GM21390 (cell line): ENCODE measurements at regions not wholly inside any gene's neighbourhood (a gene's known extent, or its start where the extent isn't known, plus 50 kb on each side); places are given as distances from the start of the nearest gene placed in this dataset.
A peak's percentile ranks its signal among the peaks of the same experiment; 100 is the strongest.

Experiments used
- ATAC-seq: cut with Tn5 transposase; IDR thresholded peaks from one replicate; pipeline ENCODE4 v1.9.1; 2021; ENCODE audit not compliant: unreplicated experiment

GRCh38 chr14:76950055-76951020 lies 78.2 kb downstream of the IRF2BPL start:
- ATAC-seq, result no peak

DNA sequence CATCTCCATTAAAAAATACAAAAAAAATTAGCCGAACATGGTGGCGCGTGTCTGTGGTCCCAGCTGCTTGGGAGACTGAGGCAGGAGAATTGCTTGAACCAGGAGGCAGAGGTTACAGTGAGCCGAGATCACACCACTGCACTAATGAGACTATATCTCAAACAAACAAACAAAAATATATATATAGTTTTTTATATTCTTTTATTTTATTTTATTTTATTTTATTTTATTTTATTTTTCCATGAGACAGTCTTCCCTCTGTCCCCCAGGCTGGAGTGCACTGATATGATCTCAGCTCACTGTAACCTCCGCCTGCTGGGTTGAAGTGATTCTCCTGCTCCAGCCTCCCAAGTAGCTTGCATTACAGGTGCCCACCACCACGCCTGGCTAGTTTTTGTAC lies 79.5 kb downstream of the IRF2BPL start:
- no peak for ATAC-seq

GRCh38 chr14:76948213-76948947 lies 80.1 kb downstream of the IRF2BPL start:
- ATAC-seq, result no peak

GRCh38 chr14:76947838-76948184 lies 80.7 kb downstream of the IRF2BPL start:
- ATAC-seq, result no peak

- ATAC-seq, result peak; percentile 85
Observed at GRCh38 chr14:76947078-76947837, 81.2 kb downstream of the IRF2BPL start.

DNA sequence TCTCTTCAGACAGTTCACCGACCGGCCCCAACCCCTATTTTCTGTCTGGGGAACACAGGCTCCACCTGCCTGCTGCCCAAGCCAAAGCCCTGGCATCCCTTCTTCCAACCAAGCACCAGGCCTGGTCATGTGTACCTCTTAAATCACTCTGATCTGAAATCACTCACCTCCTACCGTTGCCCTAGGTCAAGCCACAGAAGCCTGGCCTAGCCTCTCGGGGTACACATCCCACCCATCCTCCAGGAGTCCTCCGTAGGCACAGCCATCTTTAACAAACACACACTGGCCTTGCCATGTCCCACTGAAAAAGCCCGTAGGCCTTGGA lies 81.8 kb downstream of the IRF2BPL start:
- no peak for ATAC-seq

DNA sequence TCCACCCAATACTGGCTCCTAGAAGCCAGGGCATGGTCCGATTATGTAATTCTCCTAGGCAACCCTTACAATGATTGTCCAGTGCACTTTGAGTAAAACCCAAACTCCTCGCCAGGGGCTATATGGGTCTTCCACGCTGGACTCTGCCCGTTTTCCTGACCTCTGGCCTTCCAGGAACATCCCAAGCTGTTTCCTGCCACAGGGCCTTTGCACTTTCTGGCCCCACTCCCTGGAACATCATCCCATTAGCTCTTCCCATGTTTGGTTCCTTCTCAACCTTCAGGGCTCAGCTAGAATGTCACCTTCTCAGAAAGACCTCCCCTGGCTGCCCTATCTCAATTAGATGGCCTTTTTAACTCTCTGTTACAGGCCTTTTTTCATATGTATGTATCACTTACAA lies 85.4 kb downstream of the IRF2BPL start:
- ATAC-seq, result no peak

- ATAC-seq, result no peak
Observed at GRCh38 chr14:76941946-76942805, 86.3 kb downstream of the IRF2BPL start.

DNA sequence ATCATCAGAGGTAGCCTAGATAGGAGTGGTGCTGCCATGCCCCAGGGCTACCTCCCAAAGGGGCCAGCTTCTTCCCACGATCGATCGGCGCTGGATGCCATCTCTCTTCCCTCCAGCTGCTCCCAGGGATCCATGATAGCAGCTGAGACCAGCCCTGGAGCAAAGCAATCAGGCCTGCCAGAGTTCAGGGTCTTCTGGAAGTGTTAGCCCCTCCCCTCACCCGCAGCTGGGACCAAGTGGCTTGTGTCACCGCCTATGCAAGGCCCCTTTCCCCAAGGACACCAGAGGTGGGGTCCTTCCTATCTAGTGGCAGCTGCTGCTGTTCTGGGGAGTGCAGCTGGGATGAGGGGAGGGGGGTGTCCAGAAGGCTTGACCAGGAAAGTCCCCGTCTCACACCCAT lies 87.0 kb downstream of the IRF2BPL start:
- no peak for ATAC-seq

DNA sequence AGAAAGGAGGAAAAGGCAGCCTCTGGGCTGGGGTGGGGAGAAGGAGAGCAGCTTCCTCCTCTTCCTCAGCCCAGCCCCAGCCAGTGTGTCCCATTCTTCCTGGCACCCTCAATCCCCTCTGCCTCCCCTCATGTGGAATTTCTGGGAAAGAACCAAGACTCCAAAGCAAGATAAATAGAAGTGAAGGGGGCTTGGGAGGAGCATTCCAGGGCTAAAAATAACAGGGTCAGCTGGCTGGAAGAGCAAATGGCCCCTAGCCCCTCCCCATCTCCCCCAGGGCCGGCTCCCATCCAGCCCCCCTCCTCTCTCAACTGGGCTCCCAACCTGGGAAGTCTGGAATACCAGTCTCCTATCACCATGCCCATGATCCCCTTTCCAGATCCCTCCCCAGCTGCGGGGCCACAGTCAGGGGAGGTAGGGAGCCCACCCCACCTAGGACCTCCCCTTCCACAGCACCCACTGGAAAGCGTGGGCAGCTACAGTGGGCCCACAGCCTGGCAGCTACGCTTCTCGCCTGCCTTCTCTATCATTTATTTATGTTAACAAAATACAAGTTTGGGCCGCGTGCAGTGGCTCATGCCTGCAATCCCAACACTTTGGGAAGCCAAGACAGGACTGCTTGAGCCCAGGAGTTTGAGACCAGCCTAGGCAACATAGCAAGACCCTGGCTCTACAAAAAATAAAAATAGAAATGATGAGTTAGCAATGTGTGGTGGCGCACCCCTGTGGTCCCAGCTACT lies 88.3 kb downstream of the IRF2BPL start:
- no peak for ATAC-seq

DNA sequence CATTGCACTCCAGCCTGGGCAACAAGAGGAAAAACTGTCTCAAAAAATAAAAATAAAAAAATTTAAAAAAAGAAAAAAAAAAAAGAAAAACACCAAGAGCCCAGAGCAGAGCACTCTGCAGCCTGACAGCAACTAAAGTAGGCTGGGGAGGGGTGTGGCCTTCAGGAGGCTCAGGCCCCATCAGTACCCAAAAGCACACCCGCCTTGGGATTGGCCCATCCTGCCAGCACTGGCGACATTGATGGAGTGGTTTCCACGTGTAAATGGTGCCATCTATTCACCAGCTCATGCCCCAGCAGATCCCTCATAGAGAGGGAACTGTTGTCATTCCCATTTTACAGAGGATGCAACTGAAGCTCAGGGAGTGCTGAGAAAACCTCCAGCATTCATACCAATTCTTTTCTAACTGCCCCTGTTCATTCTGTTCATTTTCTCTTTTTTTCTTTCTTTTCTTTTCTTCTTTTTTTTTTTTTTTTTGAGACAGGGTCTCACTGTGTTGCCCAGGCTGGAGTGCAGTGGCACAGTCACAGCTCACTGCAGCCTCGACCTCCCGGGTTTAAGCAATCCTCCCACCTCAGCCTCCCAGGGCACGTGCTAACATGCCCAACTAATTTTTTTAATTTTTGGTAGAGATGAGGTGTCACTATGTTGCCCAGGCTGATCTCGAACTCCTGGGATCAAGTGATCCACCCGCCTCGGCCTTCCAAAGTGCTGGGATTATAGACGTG lies 89.3 kb downstream of the IRF2BPL start:
- ATAC-seq, result no peak

GRCh38 chr14:76938092-76938500 lies 90.4 kb downstream of the IRF2BPL start:
- ATAC-seq, result no peak

- no peak for ATAC-seq
Observed at GRCh38 chr14:76937181-76938091, 91.1 kb downstream of the IRF2BPL start.

DNA sequence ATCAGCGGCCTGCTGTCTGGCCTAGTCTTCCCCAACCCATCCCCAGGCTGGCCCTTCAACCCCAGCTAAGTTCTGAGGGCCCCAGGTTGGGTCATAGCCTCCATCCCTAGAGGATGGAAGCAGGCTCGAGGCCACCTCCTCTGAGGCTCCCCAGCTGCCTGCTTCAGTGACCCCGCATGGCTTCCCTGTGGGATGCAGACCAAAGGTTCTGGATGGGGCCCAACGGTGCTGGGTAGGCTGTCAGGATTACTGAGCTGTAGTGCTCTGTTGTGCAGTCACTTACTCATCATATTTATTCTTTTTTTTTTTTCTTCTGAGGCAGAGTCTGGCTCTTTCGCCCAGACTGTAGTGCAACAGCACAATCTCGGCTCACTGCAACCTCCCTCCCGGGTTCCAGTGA lies 92.0 kb downstream of the IRF2BPL start:
- no peak for ATAC-seq

DNA sequence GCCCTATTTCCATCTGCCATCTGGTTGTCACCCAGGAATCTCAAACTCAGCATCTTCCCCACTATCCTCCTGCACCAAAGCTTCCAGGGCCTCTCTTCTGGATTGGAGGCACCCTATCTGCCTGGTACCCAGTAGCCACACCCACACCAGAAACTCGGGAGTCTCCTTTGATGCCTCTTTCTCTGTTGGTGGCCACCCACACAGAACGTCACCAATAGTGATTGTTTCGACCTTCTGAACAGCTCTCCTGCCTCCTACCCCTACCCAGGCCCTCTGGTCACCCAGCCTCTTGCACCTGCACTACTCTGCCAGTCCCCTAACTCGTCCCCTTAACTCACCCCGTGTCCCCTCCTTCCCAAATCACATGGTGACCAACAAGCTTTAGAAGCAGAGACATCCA lies 95.0 kb downstream of the IRF2BPL start:
- ATAC-seq, result no peak

DNA sequence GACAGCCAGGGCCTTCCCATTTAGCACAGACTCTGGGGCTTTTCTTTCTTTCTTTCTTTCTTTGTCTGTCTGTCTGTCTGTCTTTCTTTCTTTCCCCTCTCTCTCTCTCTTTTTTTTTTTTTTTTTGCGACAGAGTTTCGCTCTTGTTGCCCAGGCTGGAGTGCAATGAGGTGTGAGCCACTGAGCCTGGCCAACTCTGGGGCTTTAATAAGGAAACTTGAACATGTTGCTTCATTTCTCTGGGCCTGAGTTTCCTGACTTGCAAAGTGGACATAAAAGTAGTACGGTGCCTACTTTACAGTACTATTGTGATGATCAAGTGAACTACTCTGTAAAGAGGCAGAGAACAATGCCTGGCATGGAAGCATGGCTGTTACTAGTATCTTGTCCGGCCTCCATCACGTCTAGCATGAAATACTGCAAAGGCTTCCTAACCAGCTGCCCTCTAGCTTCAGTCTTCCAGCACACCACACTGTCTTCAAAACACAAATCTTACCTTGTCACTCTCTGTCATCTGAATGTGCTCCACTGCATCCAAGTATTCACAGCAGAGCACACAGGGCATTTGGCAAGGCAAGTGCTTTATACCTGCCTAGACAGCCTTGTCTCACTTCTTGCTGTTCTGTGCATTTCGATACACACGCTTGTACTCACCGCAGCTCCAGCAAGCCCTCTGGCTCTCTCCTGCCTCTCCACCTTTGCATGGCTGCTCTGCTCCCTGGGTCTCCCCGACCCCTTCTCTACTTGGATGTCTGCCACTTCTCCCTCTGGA lies 96.7 kb downstream of the IRF2BPL start:
- ATAC-seq, result no peak

GRCh38 chr14:76930549-76930948 lies 98.0 kb downstream of the IRF2BPL start:
- no peak for ATAC-seq

DNA sequence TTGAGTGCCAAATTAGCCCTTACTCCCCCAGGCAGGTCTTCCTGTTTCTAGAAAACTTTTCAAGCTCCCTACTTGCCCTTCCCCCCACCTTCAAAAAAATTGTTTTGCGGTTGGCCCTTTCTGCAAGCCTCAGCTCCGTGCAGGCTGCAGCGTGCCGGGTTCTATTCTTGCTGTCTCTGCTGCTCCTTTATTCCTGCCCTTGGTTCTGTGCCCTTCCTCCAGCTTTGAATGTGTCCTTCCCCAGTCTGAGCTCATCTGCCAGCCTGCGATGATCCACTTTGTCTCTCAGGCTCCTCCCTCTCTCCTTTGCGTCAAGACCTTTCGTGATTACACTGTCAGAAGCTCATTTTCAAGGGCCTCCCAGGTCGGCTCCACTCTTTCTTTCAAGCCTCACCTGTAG lies 98.6 kb downstream of the IRF2BPL start:
- ATAC-seq, result no peak
